Nephron progenitor cell (in vitro differentiated cells): ENCODE measurements at regions not wholly inside any gene's neighbourhood (a gene's known extent, or its start where the extent isn't known, plus 50 kb on each side); places are given as distances from the start of the nearest gene placed in this dataset.
A peak's percentile ranks its signal among the peaks of the same experiment; 100 is the strongest.

Source experiments
- DNase-seq: peaks from one replicate; pipeline ENCODE4 v3.0.0; 2021
- H3K27ac Mint-ChIP-seq: 2 replicates; pipeline ENCODE4 v1.8.0; 2021; ENCODE audit warnings: mild to moderate bottlenecking, moderate library complexity, mixed read lengths
- H3K27me3 Mint-ChIP-seq: 2 replicates; pipeline ENCODE4 v1.8.0; 2021; ENCODE audit warnings: mild to moderate bottlenecking, low read depth, mixed read lengths; ENCODE audit not compliant: poor library complexity
- H3K36me3 Mint-ChIP-seq: 2 replicates; pipeline ENCODE4 v1.8.0; 2021; ENCODE audit warnings: low read depth, mixed read lengths
- H3K4me1 Mint-ChIP-seq: 2 replicates; pipeline ENCODE4 v1.8.0; 2021; ENCODE audit warnings: mixed read lengths
- H3K4me3 Mint-ChIP-seq: 2 replicates; pipeline ENCODE4 v1.8.0; 2021; ENCODE audit warnings: mild to moderate bottlenecking, moderate library complexity, mixed read lengths
- H3K9me3 Mint-ChIP-seq: 2 replicates; pipeline ENCODE4 v1.8.0; 2021; ENCODE audit warnings: mild to moderate bottlenecking, moderate library complexity, mixed read lengths
- CTCF ChIP-seq: fragments of 200-600 bp; sonication (generic); IDR thresholded peaks from 2 replicates; pipeline ENCODE4 v1.5.0; 2021; ENCODE audit warnings: antibody characterized with exemption

- H3K4me3 Mint-ChIP-seq = no peak overlapping the region
- peaks cover 11% of the 10 kb centered on the region for H3K9me3 Mint-ChIP-seq
- no peaks in the 10 kb centered on the region for H3K36me3 Mint-ChIP-seq
- no peaks in the 10 kb centered on the region for H3K27me3 Mint-ChIP-seq
- H3K27ac Mint-ChIP-seq = no peak overlapping the region
- no peak for TF ChIP-seq CTCF
- H3K4me1 Mint-ChIP-seq = no peaks in the 10 kb centered on the region
- DNase-seq = no peak
Observed at GRCh38 chr17:52758481-52758880, 600.0 kb upstream of the CA10 start.

- Mint-ChIP-seq H3K36me3 (no peaks in the 10 kb centered on the region), H3K27me3 (no peaks in the 10 kb centered on the region), H3K4me3 (no peak overlapping the region), H3K9me3 (peaks cover 11% of the 10 kb centered on the region), H3K27ac (no peak overlapping the region), H3K4me1 (peaks cover 4% of the 10 kb centered on the region)
- DNase-seq = no peak
- no peak for TF ChIP-seq CTCF
Observed at GRCh38 chr17:52756746-52757145, 598.2 kb upstream of the CA10 start.

GRCh38 chr17:52754838-52755237, 596.3 kb upstream of the CA10 start:
- H3K27ac Mint-ChIP-seq = no peak overlapping the region
- H3K27me3 Mint-ChIP-seq = no peaks in the 10 kb centered on the region
- peaks cover 11% of the 10 kb centered on the region for H3K9me3 Mint-ChIP-seq
- peaks cover 11% of the 10 kb centered on the region for H3K4me1 Mint-ChIP-seq
- TF ChIP-seq CTCF = no peak
- no peak for DNase-seq
- H3K36me3 Mint-ChIP-seq = no peaks in the 10 kb centered on the region
- no peak overlapping the region for H3K4me3 Mint-ChIP-seq

GRCh38 chr17:52751051-52751450, 592.5 kb upstream of the CA10 start:
- DNase-seq = peak; percentile 3
- Mint-ChIP-seq H3K4me1 (peaks cover 11% of the 10 kb centered on the region), H3K4me3 (no peak overlapping the region), H3K27me3 (no peaks in the 10 kb centered on the region), H3K36me3 (no peaks in the 10 kb centered on the region), H3K27ac (no peak overlapping the region), H3K9me3 (no peaks in the 10 kb centered on the region)
- no peak for TF ChIP-seq CTCF

GRCh38 chr17:52744179-52744578, 585.7 kb upstream of the CA10 start:
- TF ChIP-seq CTCF = no peak
- no peak for DNase-seq
- H3K27me3 Mint-ChIP-seq = no peaks in the 10 kb centered on the region
- no peaks in the 10 kb centered on the region for H3K9me3 Mint-ChIP-seq
- H3K4me1 Mint-ChIP-seq = peaks cover 16% of the 10 kb centered on the region
- H3K36me3 Mint-ChIP-seq = no peaks in the 10 kb centered on the region
- H3K27ac Mint-ChIP-seq = no peak overlapping the region
- H3K4me3 Mint-ChIP-seq = no peak overlapping the region

GRCh38 chr17:52740006-52740405, 581.5 kb upstream of the CA10 start:
- Mint-ChIP-seq H3K27ac (no peak overlapping the region), H3K36me3 (no peaks in the 10 kb centered on the region), H3K27me3 (no peaks in the 10 kb centered on the region), H3K4me1 (peaks cover 22% of the 10 kb centered on the region), H3K4me3 (no peak overlapping the region), H3K9me3 (no peaks in the 10 kb centered on the region)
- DNase-seq = no peak
- TF ChIP-seq CTCF = no peak
